ENCODE measurements at regions not wholly inside any gene's neighbourhood (a gene's known extent, or its start where the extent isn't known, plus 50 kb on each side); places are given as distances from the start of the nearest gene placed in this dataset.

DNA sequence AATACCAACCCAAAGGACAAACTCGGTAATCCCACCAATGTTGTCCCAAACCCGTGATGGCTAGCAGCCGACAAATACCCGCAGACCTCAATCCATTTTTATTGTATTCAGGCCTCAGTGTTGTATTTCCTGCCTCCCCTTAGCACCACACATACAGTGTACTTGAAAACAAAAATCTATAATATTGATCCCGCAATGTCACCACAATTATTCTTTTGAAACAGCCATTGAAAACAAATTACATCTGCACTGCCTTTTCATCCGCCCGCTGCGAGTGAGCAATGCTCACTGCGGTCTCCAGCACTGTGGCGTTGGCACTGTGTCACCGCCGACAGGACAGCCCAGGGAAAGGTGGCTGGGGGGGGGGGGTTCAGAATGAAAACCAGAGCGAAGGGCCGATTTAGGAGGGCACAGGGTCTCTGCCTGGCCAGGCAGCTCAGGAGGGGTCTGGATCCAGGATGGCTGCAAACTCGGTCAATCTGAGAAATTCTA, 385.8 kb upstream of the ZNF507 start:
- no peak for DNase-seq (ENCODE audit: insufficient read length, low spot score)
- no peak for FAIRE-seq
- no peak for TF ChIP-seq POU2F2 (IDR thresholded peaks at IDR 0.05; ENCODE audit: low read depth, low read length)

DNA sequence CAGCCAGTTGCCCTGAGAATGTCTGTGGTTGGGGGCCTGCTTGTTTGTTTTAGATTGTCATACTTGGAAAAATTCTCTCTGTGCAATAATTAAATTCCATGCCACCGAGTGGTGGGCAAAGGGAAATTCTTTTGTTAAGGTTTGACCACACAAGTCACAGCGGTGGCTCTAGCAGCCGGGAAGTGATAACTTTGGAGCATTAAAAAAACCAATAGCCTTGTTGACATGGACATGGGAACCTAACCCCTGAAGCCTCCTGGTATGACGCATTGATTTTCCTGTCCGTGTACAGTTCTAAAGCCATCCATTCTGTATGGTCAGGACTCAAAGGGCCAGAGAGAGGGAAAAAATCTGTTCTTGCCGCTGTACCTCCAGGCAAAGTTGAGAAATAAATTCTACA, 384.9 kb upstream of the ZNF507 start:
- DNase-seq (ENCODE audit: insufficient read length, low spot score) (no peak), FAIRE-seq (no peak)
- TF ChIP-seq SPI1 (IDR thresholded peaks at IDR 0.05; ENCODE audit: low read depth, low read length), result no peak
- no peak for TF ChIP-seq POLR2AphosphoS5 (IDR thresholded peaks at IDR 0.05; ENCODE audit: low read depth, low read length)
- no peak for TF ChIP-seq PAX5 (IDR thresholded peaks at IDR 0.05; ENCODE audit: insufficient read depth, low read length, severe bottlenecking)
- TF ChIP-seq POLR2A (IDR thresholded peaks at IDR 0.05; ENCODE audit: low read depth, low read length), result no peak
- no peak for TF ChIP-seq POU2F2 (IDR thresholded peaks at IDR 0.05; ENCODE audit: low read depth, low read length)
- no peak for TF ChIP-seq TAF1 (IDR thresholded peaks at IDR 0.05; ENCODE audit: low read depth, low read length)

DNA sequence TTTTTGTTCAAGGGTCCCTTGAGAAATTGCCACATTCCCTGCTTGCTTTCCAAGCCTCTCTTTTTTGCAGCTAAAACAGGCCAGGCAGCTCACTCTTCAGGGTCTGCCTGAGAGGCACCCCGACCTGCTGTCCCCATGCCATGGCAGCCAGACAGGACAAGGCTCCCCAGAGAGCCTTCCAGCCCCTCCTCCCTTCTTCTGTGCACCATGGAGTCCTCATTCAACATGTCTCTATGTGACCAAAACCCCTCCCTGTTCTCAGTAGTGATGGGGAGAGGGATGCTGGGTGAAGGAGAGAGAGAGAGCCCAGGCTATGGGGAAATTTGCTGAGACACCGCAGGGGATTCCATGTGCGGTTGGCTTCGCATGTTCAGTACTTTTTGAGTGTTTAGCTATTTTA, 384.2 kb upstream of the ZNF507 start:
- DNase-seq (ENCODE audit: insufficient read length, low spot score), result no peak
- TF ChIP-seq POLR2A (IDR thresholded peaks at IDR 0.05; ENCODE audit: low read depth, low read length) (no peak), SPI1 (IDR thresholded peaks at IDR 0.05; ENCODE audit: low read depth, low read length) (no peak), PAX5 (IDR thresholded peaks at IDR 0.05; ENCODE audit: insufficient read depth, low read length, severe bottlenecking) (no peak), POLR2AphosphoS5 (IDR thresholded peaks at IDR 0.05; ENCODE audit: low read depth, low read length) (no peak), TAF1 (IDR thresholded peaks at IDR 0.05; ENCODE audit: low read depth, low read length) (no peak), POU2F2 (IDR thresholded peaks at IDR 0.05; ENCODE audit: low read depth, low read length) (no peak)
- no peak for FAIRE-seq

DNA sequence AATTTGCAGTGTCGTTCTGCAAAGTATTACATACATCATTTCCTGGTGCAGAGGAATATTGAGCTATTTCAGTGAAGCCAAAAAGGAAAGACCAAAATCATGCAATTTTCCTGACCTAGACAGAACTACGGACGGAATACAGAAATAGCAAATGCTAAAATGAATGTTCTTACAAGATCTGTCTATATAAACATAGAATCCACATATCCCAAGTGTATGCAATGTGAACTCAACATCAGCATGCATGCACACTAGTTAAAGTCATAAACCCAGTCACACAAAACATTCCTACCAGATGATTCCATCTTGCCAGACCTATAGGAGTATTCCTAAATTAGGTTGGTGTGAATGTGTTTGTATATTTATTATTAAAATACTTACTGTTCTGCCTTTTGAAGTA, 383.7 kb upstream of the ZNF507 start:
- DNase-seq (ENCODE audit: insufficient read length, low spot score) (no peak), FAIRE-seq (no peak)
- TF ChIP-seq TAF1 (IDR thresholded peaks at IDR 0.05; ENCODE audit: low read depth, low read length), result no peak

DNA sequence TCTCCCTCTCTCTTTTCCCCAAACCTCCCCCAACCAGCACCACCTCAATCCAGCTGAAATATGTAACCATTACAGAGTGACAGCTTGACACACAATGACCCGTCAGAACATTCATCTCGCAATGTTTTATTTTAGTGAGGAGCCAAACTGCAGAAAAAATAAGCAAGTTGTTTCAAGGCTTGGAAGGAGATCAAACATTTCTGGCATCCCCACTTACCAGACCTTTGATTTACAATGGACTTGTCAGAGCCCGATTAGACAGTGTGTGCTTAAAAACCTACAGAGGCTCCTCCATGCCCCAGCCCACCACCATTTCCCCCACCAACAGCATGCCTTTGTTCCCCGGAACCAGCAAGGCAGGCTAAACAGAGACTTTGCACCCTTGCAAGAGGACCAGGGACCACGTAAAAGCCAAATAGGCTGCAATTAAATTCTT, 382.8 kb upstream of the ZNF507 start:
- FAIRE-seq (no peak), DNase-seq (ENCODE audit: insufficient read length, low spot score) (no peak)
- no peak for TF ChIP-seq POU2F2 (IDR thresholded peaks at IDR 0.05; ENCODE audit: low read depth, low read length)
- TF ChIP-seq POLR2A (IDR thresholded peaks at IDR 0.05; ENCODE audit: low read depth, low read length), result no peak
- TF ChIP-seq POLR2AphosphoS5 (IDR thresholded peaks at IDR 0.05; ENCODE audit: low read depth, low read length), result no peak
- TF ChIP-seq TAF1 (IDR thresholded peaks at IDR 0.05; ENCODE audit: low read depth, low read length), result no peak
- no peak for TF ChIP-seq PAX5 (IDR thresholded peaks at IDR 0.05; ENCODE audit: insufficient read depth, low read length, severe bottlenecking)
- TF ChIP-seq SPI1 (IDR thresholded peaks at IDR 0.05; ENCODE audit: low read depth, low read length), result no peak

DNA sequence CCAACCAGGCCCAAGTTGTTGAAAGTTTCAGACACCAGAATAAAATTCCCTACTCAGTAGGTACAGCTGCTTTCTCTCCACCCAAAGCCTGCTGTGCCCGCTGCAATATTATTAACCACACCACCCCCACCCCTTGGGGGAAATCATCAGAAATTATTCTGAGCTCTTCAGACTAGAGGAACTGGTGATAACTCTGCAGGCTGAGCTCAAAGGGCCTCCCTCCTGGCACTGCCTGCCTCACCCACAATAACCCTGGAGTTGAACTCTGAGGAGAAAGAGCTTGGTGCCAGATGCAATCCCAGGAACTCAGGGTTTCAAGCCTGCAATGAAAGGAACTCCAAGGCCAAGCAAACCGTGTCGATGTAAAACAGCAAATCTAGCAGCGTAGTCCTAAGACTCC, 381.7 kb upstream of the ZNF507 start:
- DNase-seq (ENCODE audit: insufficient read length, low spot score) (no peak), FAIRE-seq (no peak)
- no peak for TF ChIP-seq POLR2A (IDR thresholded peaks at IDR 0.05; ENCODE audit: low read depth, low read length)
- no peak for TF ChIP-seq TAF1 (IDR thresholded peaks at IDR 0.05; ENCODE audit: low read depth, low read length)
- no peak for TF ChIP-seq POU2F2 (IDR thresholded peaks at IDR 0.05; ENCODE audit: low read depth, low read length)
- no peak for TF ChIP-seq POLR2AphosphoS5 (IDR thresholded peaks at IDR 0.05; ENCODE audit: low read depth, low read length)
- TF ChIP-seq SPI1 (IDR thresholded peaks at IDR 0.05; ENCODE audit: low read depth, low read length), result no peak
- TF ChIP-seq PAX5 (IDR thresholded peaks at IDR 0.05; ENCODE audit: insufficient read depth, low read length, severe bottlenecking), result no peak

DNA sequence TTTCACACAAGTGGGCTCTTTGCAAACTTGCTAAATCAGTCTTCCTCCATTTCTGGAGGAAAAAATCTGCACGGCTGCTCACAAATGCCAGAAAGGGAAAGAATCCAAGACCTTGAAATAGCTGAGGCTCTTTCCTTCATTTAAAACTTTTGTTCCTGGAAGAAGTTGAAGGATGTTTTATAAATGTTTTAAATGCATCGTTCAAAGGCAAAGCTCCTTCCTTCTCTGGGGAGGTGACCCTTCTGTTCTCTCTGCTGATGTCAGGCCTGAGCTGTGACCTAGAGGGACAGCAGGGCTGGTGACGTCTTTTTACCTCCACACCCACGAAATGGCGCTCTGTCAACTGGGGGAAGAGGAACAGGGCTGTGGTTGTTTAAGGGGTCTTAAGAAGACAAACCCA, 376.4 kb upstream of the ZNF507 start:
- FAIRE-seq, result no peak
- TF ChIP-seq POU2F2 (IDR thresholded peaks at IDR 0.05; ENCODE audit: low read depth, low read length) (no peak), POLR2AphosphoS5 (IDR thresholded peaks at IDR 0.05; ENCODE audit: low read depth, low read length) (no peak), PAX5 (IDR thresholded peaks at IDR 0.05; ENCODE audit: insufficient read depth, low read length, severe bottlenecking) (no peak), POLR2A (IDR thresholded peaks at IDR 0.05; ENCODE audit: low read depth, low read length) (no peak), TAF1 (IDR thresholded peaks at IDR 0.05; ENCODE audit: low read depth, low read length) (no peak), SPI1 (IDR thresholded peaks at IDR 0.05; ENCODE audit: low read depth, low read length) (no peak)

DNA sequence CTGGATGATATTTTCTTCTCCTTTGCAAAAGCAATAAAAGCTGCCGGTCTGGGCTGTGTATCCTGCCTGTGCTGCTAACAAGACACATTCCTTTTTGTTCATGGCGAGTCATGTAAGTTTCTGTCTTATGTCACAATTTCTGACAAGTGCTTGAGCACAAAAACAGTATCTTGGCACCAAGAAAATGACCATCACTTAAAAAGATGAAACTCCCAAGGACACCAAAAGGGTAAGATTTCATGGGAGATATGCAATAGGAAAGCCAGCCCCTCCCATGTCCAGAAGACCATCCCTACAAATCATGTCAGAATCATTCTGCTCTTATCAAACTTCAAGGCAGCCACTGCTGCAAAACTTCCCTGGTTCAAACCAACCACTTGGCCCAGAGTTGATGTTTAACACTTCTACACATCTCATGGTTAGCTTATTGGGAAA, 375.4 kb upstream of the ZNF507 start:
- TF ChIP-seq TAF1 (IDR thresholded peaks at IDR 0.05; ENCODE audit: low read depth, low read length) (no peak), SPI1 (IDR thresholded peaks at IDR 0.05; ENCODE audit: low read depth, low read length) (no peak), POU2F2 (IDR thresholded peaks at IDR 0.05; ENCODE audit: low read depth, low read length) (no peak), POLR2AphosphoS5 (IDR thresholded peaks at IDR 0.05; ENCODE audit: low read depth, low read length) (no peak), POLR2A (IDR thresholded peaks at IDR 0.05; ENCODE audit: low read depth, low read length) (no peak)
- FAIRE-seq (no peak), DNase-seq (ENCODE audit: insufficient read length, low spot score) (no peak)

More for the DNA sequence above, 376.4 kb upstream of the ZNF507 start:
- DNase-seq (ENCODE audit: insufficient read length, low spot score), result no peak

DNA sequence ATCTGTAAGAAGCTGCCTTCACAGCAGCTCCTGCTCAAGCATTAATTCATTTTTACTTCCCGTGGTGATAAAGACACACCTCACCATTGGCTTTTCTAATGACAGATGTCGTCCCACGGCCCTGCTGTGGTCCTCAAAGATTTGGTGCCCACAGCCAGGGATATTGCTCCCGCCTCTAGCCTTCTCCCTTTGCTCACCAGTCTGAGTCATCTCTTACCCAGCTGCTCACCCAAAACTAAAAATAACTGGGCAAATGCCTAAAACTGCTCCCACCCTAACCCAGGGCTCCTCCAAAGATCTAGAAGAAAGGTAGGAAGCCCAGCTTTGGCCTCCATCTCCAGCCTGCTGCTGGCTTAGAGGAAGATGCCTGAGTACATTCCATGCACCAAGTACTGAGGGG, 371.1 kb upstream of the ZNF507 start:
- DNase-seq (ENCODE audit: insufficient read length, low spot score) (no peak), FAIRE-seq (no peak)
- TF ChIP-seq POU2F2 (IDR thresholded peaks at IDR 0.05; ENCODE audit: low read depth, low read length) (no peak), POLR2A (IDR thresholded peaks at IDR 0.05; ENCODE audit: low read depth, low read length) (no peak), POLR2AphosphoS5 (IDR thresholded peaks at IDR 0.05; ENCODE audit: low read depth, low read length) (no peak), TAF1 (IDR thresholded peaks at IDR 0.05; ENCODE audit: low read depth, low read length) (no peak), PAX5 (IDR thresholded peaks at IDR 0.05; ENCODE audit: insufficient read depth, low read length, severe bottlenecking) (no peak), SPI1 (IDR thresholded peaks at IDR 0.05; ENCODE audit: low read depth, low read length) (no peak)

DNA sequence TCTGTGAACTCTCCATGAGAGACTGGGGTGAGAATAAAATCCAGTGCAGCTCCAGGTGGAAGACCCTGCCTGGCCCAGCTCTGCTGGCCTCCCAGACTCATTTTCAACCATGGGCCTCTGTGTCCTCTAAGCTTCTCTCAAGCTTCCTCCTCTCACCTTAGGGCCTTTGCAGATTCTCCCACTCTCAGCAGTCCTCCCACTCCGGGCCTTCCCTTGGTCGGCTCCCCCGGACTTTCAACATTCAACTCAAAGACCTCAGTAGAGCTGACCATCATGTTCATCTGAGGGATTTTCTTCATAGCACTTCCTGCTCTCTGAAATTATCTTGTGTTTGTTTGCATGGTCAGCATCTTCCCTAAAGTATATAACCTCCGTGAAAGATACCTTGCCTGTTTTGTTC, 370.5 kb upstream of the ZNF507 start:
- TF ChIP-seq POLR2AphosphoS5 (IDR thresholded peaks at IDR 0.05; ENCODE audit: low read depth, low read length), result no peak
- TF ChIP-seq POLR2A (IDR thresholded peaks at IDR 0.05; ENCODE audit: low read depth, low read length), result no peak
- TF ChIP-seq PAX5 (IDR thresholded peaks at IDR 0.05; ENCODE audit: insufficient read depth, low read length, severe bottlenecking), result no peak
- no peak for TF ChIP-seq SPI1 (IDR thresholded peaks at IDR 0.05; ENCODE audit: low read depth, low read length)
- no peak for TF ChIP-seq POU2F2 (IDR thresholded peaks at IDR 0.05; ENCODE audit: low read depth, low read length)
- no peak for TF ChIP-seq TAF1 (IDR thresholded peaks at IDR 0.05; ENCODE audit: low read depth, low read length)
- FAIRE-seq (no peak), DNase-seq (ENCODE audit: insufficient read length, low spot score) (no peak)
